BLaER1 (cell line): ENCODE measurements at regions not wholly inside any gene's neighbourhood (a gene's known extent, or its start where the extent isn't known, plus 50 kb on each side); places are given as distances from the start of the nearest gene placed in this dataset.

Source experiments
- H3K27ac ChIP-seq: shearing (Covaris generic); formaldehyde crosslinking; 2 replicates; pipeline ENCODE4 v1.8.1; 2022
- H3K27me3 ChIP-seq: shearing (Covaris generic); formaldehyde crosslinking; 2 replicates; pipeline ENCODE4 v1.8.1; 2022
- H3K36me3 ChIP-seq: shearing (Covaris generic); formaldehyde crosslinking; 2 replicates; pipeline ENCODE4 v1.8.1; 2022
- H3K4me1 ChIP-seq: shearing (Covaris generic); formaldehyde crosslinking; 2 replicates; pipeline ENCODE4 v1.8.1; 2022
- H3K4me2 ChIP-seq: shearing (Covaris generic); formaldehyde crosslinking; 2 replicates; pipeline ENCODE4 v1.8.1; 2022
- H3K4me3 ChIP-seq: shearing (Covaris generic); formaldehyde crosslinking; 2 replicates; pipeline ENCODE4 v1.8.1; 2022
- H3K9ac ChIP-seq: shearing (Covaris generic); formaldehyde crosslinking; 2 replicates; pipeline ENCODE4 v1.8.1; 2022
- H3K9me3 ChIP-seq: shearing (Covaris generic); formaldehyde crosslinking; 2 replicates; pipeline ENCODE4 v1.8.1; 2022
- H4K20me1 ChIP-seq: shearing (Covaris generic); formaldehyde crosslinking; 2 replicates; pipeline ENCODE4 v1.8.1; 2022
- Cebpa-rat ChIP-seq: shearing (Covaris generic); IDR thresholded peaks from 2 replicates; pipeline ENCODE4 v1.8.1; 2022

DNA sequence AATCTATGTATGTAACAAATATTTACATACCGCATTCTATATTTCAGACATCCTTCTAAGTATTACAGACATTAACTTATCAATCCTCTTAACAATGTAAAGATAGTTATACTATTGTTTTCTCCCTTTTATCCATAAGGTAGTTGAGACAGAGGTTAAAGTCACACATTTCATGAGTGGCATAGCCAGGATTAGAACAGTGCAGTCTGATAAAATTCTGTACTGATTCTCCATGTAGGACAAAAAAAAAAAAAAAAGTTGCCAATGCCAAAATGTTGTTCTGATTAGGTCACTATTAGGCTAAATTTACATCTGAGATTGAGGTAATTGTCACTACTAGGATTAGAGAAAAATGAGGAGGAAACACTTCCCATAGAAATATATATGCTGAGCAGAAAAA, 629.2 kb downstream of the OTOL1 start:
- Histone ChIP-seq H3K4me2 (no peak overlapping the region), H3K4me1 (no peaks in the 10 kb centered on the region), H3K4me3 (no peak overlapping the region), H4K20me1 (no peaks in the 10 kb centered on the region), H3K27ac (no peak overlapping the region), H3K36me3 (no peaks in the 10 kb centered on the region), H3K9ac (no peak overlapping the region), H3K27me3 (no peaks in the 10 kb centered on the region), H3K9me3 (no peaks in the 10 kb centered on the region)
- TF ChIP-seq Cebpa-rat: no peak

DNA sequence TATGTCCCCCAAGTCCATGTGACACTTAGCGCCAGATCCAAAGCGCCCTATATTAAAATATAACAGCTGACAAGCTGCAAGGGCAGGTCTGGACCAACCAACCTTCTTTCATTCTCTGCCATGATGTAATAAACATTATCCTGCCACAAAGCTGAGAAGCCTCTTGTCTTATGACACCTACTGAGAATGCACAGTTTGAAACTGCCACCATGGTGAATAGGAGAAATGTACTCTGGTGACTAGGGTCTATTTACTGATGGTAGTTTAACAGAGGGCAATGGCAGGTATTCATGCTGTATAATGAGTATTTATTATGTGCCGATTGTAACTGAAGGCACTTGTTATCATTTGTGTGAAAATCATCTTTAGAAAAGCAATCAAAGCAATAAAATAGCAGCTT, 634.0 kb downstream of the OTOL1 start:
- H3K4me2 ChIP-seq: no peak overlapping the region
- H3K9me3 ChIP-seq: no peaks in the 10 kb centered on the region
- H3K27ac ChIP-seq: no peak overlapping the region
- TF ChIP-seq Cebpa-rat: no peak
- H3K4me3 ChIP-seq: no peak overlapping the region
- H3K27me3 ChIP-seq: no peaks in the 10 kb centered on the region
- no peaks in the 10 kb centered on the region for H3K4me1 ChIP-seq
- H3K9ac ChIP-seq: no peak overlapping the region
- H3K36me3 ChIP-seq: no peaks in the 10 kb centered on the region
- H4K20me1 ChIP-seq: no peaks in the 10 kb centered on the region

DNA sequence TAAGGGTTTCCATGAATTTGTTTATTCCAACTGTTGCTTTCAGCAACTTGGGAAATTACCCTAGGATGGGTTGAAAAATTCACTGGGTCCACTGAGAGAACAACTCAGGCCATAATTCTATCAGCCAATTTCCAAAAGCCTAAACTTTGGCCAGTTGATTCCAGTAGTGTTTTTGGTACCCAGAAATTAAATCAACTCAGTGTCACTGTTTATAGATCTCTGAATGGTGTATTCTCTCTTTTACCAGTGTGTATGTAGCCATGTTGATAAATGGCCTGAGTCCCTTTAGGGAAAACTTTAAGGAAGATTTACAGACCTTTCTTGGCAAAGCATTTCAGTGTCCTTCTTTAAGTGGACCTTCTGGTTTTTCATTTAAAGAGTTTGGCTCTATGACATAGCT, 636.4 kb downstream of the OTOL1 start:
- Histone ChIP-seq H3K9me3 (no peaks in the 10 kb centered on the region), H3K27me3 (no peaks in the 10 kb centered on the region), H3K9ac (no peak overlapping the region), H3K36me3 (no peaks in the 10 kb centered on the region), H4K20me1 (no peaks in the 10 kb centered on the region), H3K4me1 (no peaks in the 10 kb centered on the region), H3K4me3 (no peak overlapping the region), H3K4me2 (no peak overlapping the region), H3K27ac (no peak overlapping the region)
- TF ChIP-seq Cebpa-rat: no peak

DNA sequence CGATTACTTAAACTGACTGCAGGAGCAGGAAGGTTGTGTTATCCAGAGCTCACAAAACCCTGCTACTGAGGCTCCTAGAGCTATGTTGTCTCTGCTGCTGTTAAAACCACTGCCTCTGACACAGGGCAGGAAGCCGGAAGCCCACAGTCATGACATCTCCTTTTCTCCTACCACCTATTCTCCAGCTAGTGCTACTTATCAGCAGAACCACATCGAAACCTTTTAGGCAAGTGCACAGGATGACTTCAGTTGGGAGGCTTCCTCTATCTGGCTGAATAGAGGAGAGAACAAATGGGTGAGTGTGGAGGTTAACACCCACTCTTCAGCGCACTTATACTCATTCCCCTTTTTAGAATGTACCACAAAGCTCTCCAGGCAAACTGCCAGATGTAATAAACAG, 638.0 kb downstream of the OTOL1 start:
- Histone ChIP-seq H3K9ac (no peak overlapping the region), H3K4me3 (no peak overlapping the region), H3K9me3 (no peaks in the 10 kb centered on the region), H4K20me1 (no peaks in the 10 kb centered on the region), H3K4me2 (no peak overlapping the region), H3K4me1 (no peaks in the 10 kb centered on the region), H3K27ac (no peak overlapping the region), H3K36me3 (no peaks in the 10 kb centered on the region), H3K27me3 (no peaks in the 10 kb centered on the region)
- no peak for TF ChIP-seq Cebpa-rat

DNA sequence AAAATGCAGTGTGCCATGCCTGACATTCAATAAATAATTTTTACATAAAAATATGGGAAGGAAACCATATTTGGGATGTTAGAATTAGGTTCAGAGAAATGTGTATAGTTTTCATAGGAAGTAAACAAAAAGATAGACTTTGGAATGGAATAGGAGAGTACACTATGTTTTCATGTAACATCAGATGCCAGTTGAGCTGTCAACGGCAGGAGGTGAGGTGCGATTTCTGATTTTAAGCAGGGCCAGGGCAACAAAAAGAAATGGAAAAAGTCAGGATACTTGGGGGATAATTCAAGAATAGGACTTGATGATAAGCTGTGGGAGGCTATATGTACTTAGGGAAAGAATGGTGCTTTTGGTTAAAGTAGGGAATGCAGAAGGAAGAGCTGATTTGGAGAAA, 639.5 kb downstream of the OTOL1 start:
- H3K27ac ChIP-seq: no peak overlapping the region
- no peak overlapping the region for H3K4me2 ChIP-seq
- H3K36me3 ChIP-seq: no peaks in the 10 kb centered on the region
- no peaks in the 10 kb centered on the region for H3K9me3 ChIP-seq
- H3K9ac ChIP-seq: no peak overlapping the region
- H4K20me1 ChIP-seq: no peaks in the 10 kb centered on the region
- no peaks in the 10 kb centered on the region for H3K27me3 ChIP-seq
- H3K4me3 ChIP-seq: no peak overlapping the region
- no peaks in the 10 kb centered on the region for H3K4me1 ChIP-seq
- TF ChIP-seq Cebpa-rat: no peak

DNA sequence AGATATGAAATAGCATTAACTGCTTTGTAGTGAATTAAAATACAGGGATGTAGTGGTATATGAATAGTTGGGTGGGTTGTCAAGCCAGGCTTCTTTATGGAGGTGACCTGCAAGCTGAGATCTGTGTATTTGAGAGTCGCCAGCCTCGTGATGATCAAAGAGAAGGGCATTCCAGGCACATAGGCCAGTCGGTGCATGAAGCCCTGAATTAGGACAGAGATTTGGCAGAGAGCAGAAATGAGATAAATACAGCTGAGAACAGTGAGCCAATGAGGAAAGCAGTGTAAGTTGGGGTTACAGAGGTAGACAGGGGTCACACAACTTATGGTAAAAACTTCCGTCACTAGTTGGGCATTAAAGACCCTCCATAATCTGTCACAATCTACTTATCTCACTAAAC, 641.9 kb downstream of the OTOL1 start:
- TF ChIP-seq Cebpa-rat: no peak
- no peaks in the 10 kb centered on the region for H3K27me3 ChIP-seq

DNA sequence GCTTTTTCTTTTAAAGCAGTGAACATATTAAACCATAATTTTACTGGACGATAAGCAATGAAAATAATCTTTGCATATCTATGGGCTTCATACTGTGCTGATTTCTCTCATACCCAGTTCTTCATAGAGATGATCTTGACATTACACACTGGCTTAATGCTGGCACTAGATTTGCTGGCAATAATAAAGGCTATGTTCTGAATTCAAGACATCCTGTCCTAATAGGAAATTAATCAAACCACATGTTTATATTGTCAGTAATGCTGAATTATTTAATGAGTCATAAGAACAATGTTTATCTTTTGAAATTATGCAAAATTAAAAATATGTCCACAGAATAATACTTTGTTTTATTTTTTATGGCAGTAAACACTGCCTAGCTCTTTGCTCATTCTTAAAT, 643.2 kb downstream of the OTOL1 start:
- Histone ChIP-seq H3K4me2 (no peak overlapping the region), H3K27ac (no peak overlapping the region), H3K36me3 (no peaks in the 10 kb centered on the region), H3K4me1 (no peaks in the 10 kb centered on the region), H3K4me3 (no peak overlapping the region), H3K9ac (no peak overlapping the region), H3K27me3 (no peaks in the 10 kb centered on the region), H4K20me1 (no peaks in the 10 kb centered on the region), H3K9me3 (no peaks in the 10 kb centered on the region)
- TF ChIP-seq Cebpa-rat: no peak

More for the DNA sequence above, 641.9 kb downstream of the OTOL1 start:
- no peaks in the 10 kb centered on the region for H3K36me3 ChIP-seq
- H3K9me3 ChIP-seq: no peaks in the 10 kb centered on the region
- no peak overlapping the region for H3K27ac ChIP-seq
- no peak overlapping the region for H3K9ac ChIP-seq
- no peak overlapping the region for H3K4me2 ChIP-seq
- H4K20me1 ChIP-seq: no peaks in the 10 kb centered on the region
- no peaks in the 10 kb centered on the region for H3K4me1 ChIP-seq
- no peak overlapping the region for H3K4me3 ChIP-seq

DNA sequence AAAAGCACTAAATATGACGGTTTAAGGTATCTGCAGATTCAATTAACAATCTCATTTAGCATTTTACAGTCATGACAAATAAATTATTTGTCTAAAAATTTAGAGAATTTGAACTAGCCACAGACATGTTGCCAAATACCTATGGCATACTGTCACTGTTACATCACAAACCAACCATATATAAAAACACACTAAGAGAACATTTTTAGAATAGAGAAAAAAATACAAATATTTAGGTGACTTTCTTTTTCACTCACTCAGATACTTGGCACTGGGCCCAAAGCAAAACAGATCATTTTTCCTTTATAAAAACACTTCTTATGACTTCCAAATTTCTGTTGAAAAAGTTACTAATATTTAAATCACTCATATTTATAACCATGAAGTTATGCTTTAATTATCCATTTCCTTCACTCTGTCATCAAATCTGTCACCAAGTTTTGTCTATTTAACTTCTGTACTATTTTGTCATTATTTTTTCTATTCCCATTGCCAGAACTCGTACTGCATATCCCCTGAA, 644.7 kb downstream of the OTOL1 start:
- no peaks in the 10 kb centered on the region for H3K36me3 ChIP-seq
- H3K4me3 ChIP-seq: no peak overlapping the region
- no peak for TF ChIP-seq Cebpa-rat
- H3K4me1 ChIP-seq: no peaks in the 10 kb centered on the region
- no peak overlapping the region for H3K9ac ChIP-seq
- no peak overlapping the region for H3K4me2 ChIP-seq
- no peaks in the 10 kb centered on the region for H4K20me1 ChIP-seq
- no peak overlapping the region for H3K27ac ChIP-seq
- H3K27me3 ChIP-seq: no peaks in the 10 kb centered on the region
- H3K9me3 ChIP-seq: no peaks in the 10 kb centered on the region

DNA sequence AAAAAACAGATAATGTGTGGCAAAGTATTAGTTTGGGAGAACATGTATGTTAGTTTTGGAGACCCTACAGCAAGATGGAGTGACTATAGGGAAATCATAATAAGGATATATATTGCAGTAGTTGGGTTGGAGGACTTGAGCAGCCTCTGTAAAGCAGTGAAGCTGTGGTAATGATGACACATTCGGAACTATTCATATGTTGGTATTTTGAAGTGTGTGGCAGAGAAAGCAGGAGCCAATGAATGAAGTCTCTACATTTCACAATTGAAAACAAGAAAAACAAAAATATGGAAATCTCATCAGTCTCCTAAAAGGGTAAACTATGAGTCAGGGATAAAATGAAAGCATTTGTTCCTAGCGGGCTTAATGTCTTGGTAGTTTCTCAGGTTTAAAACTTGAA, 645.9 kb downstream of the OTOL1 start:
- H3K27ac ChIP-seq: no peak overlapping the region
- H3K9me3 ChIP-seq: no peaks in the 10 kb centered on the region
- no peaks in the 10 kb centered on the region for H4K20me1 ChIP-seq
- no peaks in the 10 kb centered on the region for H3K4me1 ChIP-seq
- no peak overlapping the region for H3K4me2 ChIP-seq
- no peak overlapping the region for H3K9ac ChIP-seq
- no peaks in the 10 kb centered on the region for H3K27me3 ChIP-seq
- TF ChIP-seq Cebpa-rat: no peak
- H3K36me3 ChIP-seq: no peaks in the 10 kb centered on the region
- no peak overlapping the region for H3K4me3 ChIP-seq

DNA sequence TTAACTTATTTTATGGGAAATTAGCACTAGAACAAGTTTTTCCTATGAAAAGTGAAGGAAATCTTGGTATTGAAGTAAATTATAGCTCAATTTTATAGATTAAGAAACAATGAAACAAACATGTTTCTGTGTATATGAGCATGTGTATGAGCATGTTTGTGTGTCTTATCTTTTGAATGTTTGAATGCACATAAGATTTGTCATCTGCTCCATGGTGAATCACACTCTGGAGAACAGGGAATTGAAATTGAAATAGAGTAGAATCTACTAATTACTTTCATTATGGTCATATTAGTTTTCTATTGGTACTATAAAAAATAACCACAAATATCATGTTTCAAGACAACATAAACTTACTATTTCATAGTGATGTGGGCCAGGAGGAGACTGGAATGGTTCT, 646.6 kb downstream of the OTOL1 start:
- H3K27ac ChIP-seq: no peak overlapping the region
- H4K20me1 ChIP-seq: no peaks in the 10 kb centered on the region
- no peaks in the 10 kb centered on the region for H3K9me3 ChIP-seq
- H3K4me1 ChIP-seq: no peaks in the 10 kb centered on the region
- H3K4me2 ChIP-seq: no peak overlapping the region
- no peak overlapping the region for H3K4me3 ChIP-seq
- no peak overlapping the region for H3K9ac ChIP-seq
- TF ChIP-seq Cebpa-rat: no peak
- H3K36me3 ChIP-seq: no peaks in the 10 kb centered on the region
- H3K27me3 ChIP-seq: no peaks in the 10 kb centered on the region

DNA sequence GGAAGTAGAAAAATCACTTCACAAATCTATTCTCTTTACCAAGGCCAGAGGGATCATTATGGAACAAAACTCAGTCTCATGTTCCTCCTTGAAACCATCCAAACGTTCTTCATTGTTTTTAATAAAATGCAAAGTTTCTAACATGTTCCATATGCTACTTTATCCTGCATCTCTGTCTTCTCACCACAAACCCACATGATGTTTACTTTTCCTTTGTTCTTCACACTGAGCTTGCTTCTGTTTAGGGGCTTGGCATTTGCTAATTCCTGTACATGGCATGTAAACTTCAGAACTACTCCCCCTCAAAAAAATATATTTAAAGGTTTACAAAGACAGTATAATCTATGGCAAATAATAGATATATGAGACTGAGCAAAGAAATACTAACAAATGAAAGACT, 651.4 kb downstream of the OTOL1 start:
- TF ChIP-seq Cebpa-rat: no peak
- H3K9me3 ChIP-seq: no peaks in the 10 kb centered on the region
- H3K9ac ChIP-seq: no peak overlapping the region
- H3K36me3 ChIP-seq: no peaks in the 10 kb centered on the region
- no peaks in the 10 kb centered on the region for H3K4me1 ChIP-seq
- no peak overlapping the region for H3K27ac ChIP-seq
- no peak overlapping the region for H3K4me2 ChIP-seq
- H4K20me1 ChIP-seq: no peaks in the 10 kb centered on the region
- no peak overlapping the region for H3K4me3 ChIP-seq
- no peaks in the 10 kb centered on the region for H3K27me3 ChIP-seq
